H9 (cell line): ENCODE measurements at regions not wholly inside any gene's neighbourhood (a gene's known extent, or its start where the extent isn't known, plus 50 kb on each side); places are given as distances from the start of the nearest gene placed in this dataset.

Experiments
- DNase-seq: peaks from one replicate; pipeline ENCODE4 v3.0.0-alpha.2; 2017
- H2AFZ ChIP-seq: one replicate; pipeline ENCODE4 v1.6.1; 2013; ENCODE audit warnings: mild to moderate bottlenecking, low read length, control low read depth, moderate library complexity
- H2AK5ac ChIP-seq: 2 replicates; pipeline ENCODE4 v1.6.1; 2013; ENCODE audit warnings: low read length, control low read depth, mixed read lengths; ENCODE audit not compliant: insufficient read length
- H2BK120ac ChIP-seq: one replicate; pipeline ENCODE4 v1.6.1; 2013; ENCODE audit warnings: low read depth, mild to moderate bottlenecking, low read length, control low read depth, inconsistent platforms; ENCODE audit not compliant: poor library complexity, severe bottlenecking
- H2BK12ac ChIP-seq: 2 replicates; pipeline ENCODE4 v1.6.1; 2013; ENCODE audit warnings: low read length, control low read depth, mixed read lengths, low read depth; ENCODE audit not compliant: insufficient read length
- H2BK15ac ChIP-seq: 2 replicates; pipeline ENCODE4 v1.6.1; 2013; ENCODE audit warnings: low read depth, low read length, control low read depth
- H2BK20ac ChIP-seq: one replicate; pipeline ENCODE4 v1.6.1; 2013; ENCODE audit warnings: low read depth, mild to moderate bottlenecking, low read length, control low read depth, inconsistent platforms; ENCODE audit not compliant: poor library complexity, severe bottlenecking
- H2BK5ac ChIP-seq: 2 replicates; pipeline ENCODE4 v1.6.1; 2013; ENCODE audit warnings: low read length, control low read depth, mixed read lengths; ENCODE audit not compliant: insufficient read length
- H3K14ac ChIP-seq: 2 replicates; pipeline ENCODE4 v1.6.1; 2013; ENCODE audit warnings: low read length, control low read depth; ENCODE audit not compliant: insufficient read depth
- H3K18ac ChIP-seq: 2 replicates; pipeline ENCODE4 v1.6.1; 2013; ENCODE audit warnings: low read depth, mild to moderate bottlenecking, mixed read lengths, low read length, control low read depth; ENCODE audit not compliant: insufficient read length
- H3K23ac ChIP-seq: 2 replicates; pipeline ENCODE4 v1.6.1; 2013; ENCODE audit warnings: low read length, control low read depth, mixed read lengths, low read depth; ENCODE audit not compliant: insufficient read length
- H3K23me2 ChIP-seq: 2 replicates; pipeline ENCODE4 v1.6.1; 2013; ENCODE audit warnings: low read depth, mild to moderate bottlenecking, mixed read lengths, low read length, control low read depth; ENCODE audit not compliant: insufficient read length, poor library complexity, severe bottlenecking
- H3K27ac ChIP-seq: 2 replicates; pipeline ENCODE4 v1.5.1; 2013; ENCODE audit warnings: low read length, control low read depth, mixed read lengths, low read depth; ENCODE audit not compliant: insufficient read length
- H3K27me3 ChIP-seq: 2 replicates; pipeline ENCODE4 v1.6.1; 2013; ENCODE audit warnings: low read length, control low read depth, inconsistent platforms; ENCODE audit not compliant: insufficient read depth
- H3K4ac ChIP-seq: 2 replicates; pipeline ENCODE4 v1.6.1; 2013; ENCODE audit warnings: low read depth, mild to moderate bottlenecking, control low read depth, inconsistent platforms, low read length, moderate library complexity
- H3K4me1 ChIP-seq: 2 replicates; pipeline ENCODE4 v1.6.1; 2013; ENCODE audit warnings: low read length, control low read depth, inconsistent platforms; ENCODE audit not compliant: insufficient read depth
- H3K4me2 ChIP-seq: 2 replicates; pipeline ENCODE4 v1.6.1; 2013; ENCODE audit warnings: low read length, control low read depth, mixed read lengths; ENCODE audit not compliant: insufficient read length, insufficient read depth
- H3K56ac ChIP-seq: 2 replicates; pipeline ENCODE4 v1.6.1; 2013; ENCODE audit warnings: low read depth, mild to moderate bottlenecking, mixed read lengths, low read length, control low read depth; ENCODE audit not compliant: insufficient read length
- H3K79me1 ChIP-seq: 2 replicates; pipeline ENCODE4 v1.6.1; 2013; ENCODE audit warnings: low read depth, mild to moderate bottlenecking, moderate library complexity, low read length, control low read depth, inconsistent platforms; ENCODE audit not compliant: insufficient read depth, poor library complexity, severe bottlenecking
- H3K79me2 ChIP-seq: 2 replicates; pipeline ENCODE4 v1.6.1; 2013; ENCODE audit warnings: low read length, control low read depth, inconsistent platforms; ENCODE audit not compliant: insufficient read depth
- H3K9ac ChIP-seq: 2 replicates; pipeline ENCODE4 v1.6.1; 2013; ENCODE audit warnings: low read length, control low read depth, mixed read lengths; ENCODE audit not compliant: insufficient read length; ENCODE audit errors: extremely low read depth
- H3K9me3 ChIP-seq: one replicate; pipeline ENCODE4 v1.6.1; 2013; ENCODE audit warnings: low read depth, low read length, inconsistent platforms; ENCODE audit not compliant: control insufficient read depth
- H3T11ph ChIP-seq: one replicate; pipeline ENCODE4 v1.6.1; 2013; ENCODE audit warnings: mild to moderate bottlenecking, low read length, control low read depth, inconsistent platforms
- H4K20me1 ChIP-seq: one replicate; pipeline ENCODE4 v1.6.1; 2013; ENCODE audit not compliant: control insufficient read depth, insufficient read length, insufficient read depth
- H4K5ac ChIP-seq: 2 replicates; pipeline ENCODE4 v1.6.1; 2013; ENCODE audit warnings: low read depth, mild to moderate bottlenecking, mixed read lengths, low read length, control low read depth; ENCODE audit not compliant: insufficient read length
- H4K8ac ChIP-seq: replicated peaks from 2 replicates; pipeline ENCODE4 v1.6.1; 2013; ENCODE audit warnings: low read length, control low read depth, mixed read lengths, low read depth; ENCODE audit not compliant: insufficient read length
- H4K91ac ChIP-seq: 2 replicates; pipeline ENCODE4 v1.6.1; 2013; ENCODE audit warnings: low read depth, mild to moderate bottlenecking, moderate library complexity, mixed read lengths, low read length, control low read depth; ENCODE audit not compliant: insufficient read length
- H3K27ac Mint-ChIP-seq, 3 experiments: 2 replicates in 2 of 3; 3 replicates in 1 of 3; pipeline ENCODE4 v1.8.0; 2020 to 2021; ENCODE audit warnings: mixed read lengths in 3 of 3, mild to moderate bottlenecking in 1 of 3, moderate library complexity in 1 of 3
- H3K27me3 Mint-ChIP-seq: 2 replicates; pipeline ENCODE4 v1.8.0; 2021; ENCODE audit warnings: low read depth, mild to moderate bottlenecking, moderate library complexity, mixed read lengths
- H3K36me3 Mint-ChIP-seq, 3 experiments: 2 replicates in 2 of 3; 3 replicates in 1 of 3; pipeline ENCODE4 v1.8.0; 2020 to 2021; ENCODE audit warnings: low read depth in 3 of 3, mixed read lengths in 3 of 3; ENCODE audit not compliant: insufficient read depth in 1 of 3
- H3K4me1 Mint-ChIP-seq, 2 experiments: 2 replicates each; pipeline ENCODE4 v1.8.0; 2020; ENCODE audit warnings: mixed read lengths in 2 of 2
- H3K4me3 Mint-ChIP-seq, 2 experiments: 2 replicates in 1 of 2; 3 replicates in 1 of 2; pipeline ENCODE4 v1.8.0; 2020 to 2021; ENCODE audit warnings: mild to moderate bottlenecking in 2 of 2, mixed read lengths in 2 of 2, moderate library complexity in 1 of 2
- H3K9me3 Mint-ChIP-seq, 2 experiments: 2 replicates in 1 of 2; 3 replicates in 1 of 2; pipeline ENCODE4 v1.8.0; 2020; ENCODE audit warnings: mild to moderate bottlenecking in 2 of 2, mixed read lengths in 2 of 2, moderate library complexity in 1 of 2
- CTCF ChIP-seq: fragments of 200-600 bp; sonication (generic); conservative IDR thresholded peaks from 3 replicates; pipeline ENCODE4 v1.8.0; 2021; ENCODE audit warnings: antibody characterized with exemption, mild to moderate bottlenecking
- WGBS: extraction: QIAGEN DNeasy Blood & Tissue Kit; methylation state at CpG from one replicate; pipeline ENCODE4 v1.1.7; 2013; ENCODE audit warnings: missing lambda C conversion rate, low lambda C conversion rate, mixed read lengths; ENCODE audit not compliant: insufficient read length; ENCODE audit errors: extremely low coverage; 5-methylcytosine and 5-hydroxymethylcytosine counted together

GRCh38 chr9:79115176-79115575, 456.6 kb upstream of the TLE4 start:
- Histone ChIP-seq H4K20me1 (no peaks in the 10 kb centered on the region), H4K91ac (no peak overlapping the region), H3K27me3 (no peaks in the 10 kb centered on the region), H3K14ac (no peak overlapping the region), H4K5ac (no peak overlapping the region), H3K23ac (no peak overlapping the region), H4K8ac (no peak overlapping the region), H2BK15ac (no peak overlapping the region), H3K9me3 (no peaks in the 10 kb centered on the region), H3K4ac (no peak overlapping the region), H2AK5ac (no peak overlapping the region), H2BK20ac (no peak overlapping the region), H3K23me2 (no peaks in the 10 kb centered on the region), H3K79me2 (no peaks in the 10 kb centered on the region), H3K27ac (no peak overlapping the region), H3K18ac (no peak overlapping the region), H2BK5ac (no peak overlapping the region), H3K4me2 (no peak overlapping the region), H3K9ac (no peak overlapping the region), H3K79me1 (no peaks in the 10 kb centered on the region), H2BK12ac (no peak overlapping the region), H3K56ac (no peak overlapping the region), H2AFZ (no peak overlapping the region), H2BK120ac (no peak overlapping the region), H3K4me1 (no peaks in the 10 kb centered on the region), H3T11ph (no peak overlapping the region)
- Mint-ChIP-seq H3K27me3 (peaks cover 4% of the 10 kb centered on the region), H3K36me3 (no peaks in the 10 kb centered on the region), H3K27ac (no peak overlapping the region), H3K4me1 (peaks cover under 1 to 1% of the 10 kb centered on the region in 2 experiments; a peak in 3 of 4 replicates), H3K4me3 (no peak overlapping the region), H3K9me3 (no peaks in the 10 kb centered on the region)
- TF ChIP-seq CTCF: no peak
- WGBS: no CpG with 5 or more reads among the region's 4 CpGs
- DNase-seq: no peak
